Esophagus muscularis mucosa (tissue), 3 donors: ENCODE measurements at regions not wholly inside any gene's neighbourhood (a gene's known extent, or its start where the extent isn't known, plus 50 kb on each side); places are given as distances from the start of the nearest gene placed in this dataset.

Experiments used
- EP300 ChIP-seq: sonication (generic); formaldehyde crosslinking; IDR thresholded peaks from one replicate; pipeline ENCODE4 v1.6.1; 2017; ENCODE audit warnings: antibody characterized with exemption
- POLR2AphosphoS5 ChIP-seq, 2 donors: sonication (generic); formaldehyde crosslinking; IDR thresholded peaks; one replicate each; pipeline ENCODE4 v1.6.1; 2017; ENCODE audit warnings: antibody characterized with exemption in 2 of 2

DNA sequence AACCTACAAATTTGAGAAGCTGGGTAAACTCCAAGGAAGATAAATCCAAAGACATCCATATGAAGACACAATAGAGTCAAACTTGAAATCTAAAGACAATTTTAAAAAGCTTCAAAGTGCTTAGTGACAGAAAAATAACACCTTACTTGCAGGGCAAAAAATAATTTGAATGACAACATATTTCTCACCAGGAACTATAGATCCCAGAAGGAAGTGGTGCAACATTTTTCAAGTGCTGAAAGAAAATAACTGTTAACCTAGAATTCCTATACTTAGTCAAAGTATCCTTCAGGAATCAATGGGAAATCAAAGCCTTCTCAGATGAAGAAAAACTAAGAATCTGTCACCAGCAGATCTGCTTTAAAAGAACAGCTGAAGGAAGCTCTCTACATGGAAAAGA lies 184.4 kb downstream of the HLX start:
- TF ChIP-seq EP300 (no peak), POLR2AphosphoS5 (IDR thresholded peaks at IDR 0.05) (no peak)
